HG03469 (cell line): ENCODE measurements at regions not wholly inside any gene's neighbourhood (a gene's known extent, or its start where the extent isn't known, plus 50 kb on each side); places are given as distances from the start of the nearest gene placed in this dataset.
"Not testable (repeated sequence)": the region's sequence is repeated elsewhere in the genome, so short reads cannot be mapped to it uniquely, and the experiment has no call there.

Source experiments
- ATAC-seq: cut with Tn5 transposase; IDR thresholded peaks from one replicate; pipeline ENCODE4 v1.9.1; 2021; ENCODE audit warnings: mild to moderate bottlenecking, moderate library complexity, moderate number of reproducible peaks; ENCODE audit not compliant: unreplicated experiment

- no peak for ATAC-seq
Observed at GRCh38 chr2:236346366-236346765, 82.2 kb upstream of the ASB18 start.

- no peak for ATAC-seq
Observed at GRCh38 chr2:236348279-236348678, 84.1 kb upstream of the ASB18 start.

- ATAC-seq, result no peak
Observed at GRCh38 chr2:236348976-236349375, 84.8 kb upstream of the ASB18 start.

- ATAC-seq, result no peak
Observed at GRCh38 chr2:236350426-236350825, 86.2 kb upstream of the ASB18 start.

GRCh38 chr2:236351966-236352525 lies 87.8 kb upstream of the ASB18 start:
- no peak for ATAC-seq

- ATAC-seq, result no peak
Observed at GRCh38 chr2:236352761-236353593, 88.8 kb upstream of the ASB18 start.

- ATAC-seq, result no peak
Observed at GRCh38 chr2:236353594-236353942, 89.4 kb upstream of the ASB18 start.

- no peak for ATAC-seq
Observed at GRCh38 chr2:236354056-236354940, 90.1 kb upstream of the ASB18 start.

- no peak for ATAC-seq
Observed at GRCh38 chr2:236354973-236355595, 90.9 kb upstream of the ASB18 start.

GRCh38 chr2:236355911-236356310 lies 91.7 kb upstream of the ASB18 start:
- no peak for ATAC-seq

- not testable (repeated sequence) for ATAC-seq
Observed at GRCh38 chr2:236356321-236356720, 92.1 kb upstream of the ASB18 start.

GRCh38 chr2:236358482-236358881 lies 94.3 kb upstream of the ASB18 start:
- not testable (repeated sequence) for ATAC-seq

GRCh38 chr2:236359426-236360045 lies 95.3 kb upstream of the ASB18 start:
- ATAC-seq, result no peak

GRCh38 chr2:236360496-236360895 lies 96.3 kb upstream of the ASB18 start:
- ATAC-seq, result no peak

GRCh38 chr2:236363711-236364277 lies 99.6 kb upstream of the ASB18 start:
- ATAC-seq, result no peak

- no peak for ATAC-seq
Observed at GRCh38 chr2:236365258-236366048, 101.2 kb upstream of the ASB18 start.

GRCh38 chr2:236366049-236366387 lies 101.8 kb upstream of the ASB18 start:
- no peak for ATAC-seq

- ATAC-seq, result no peak
Observed at GRCh38 chr2:236366397-236366796, 102.2 kb upstream of the ASB18 start.

- no peak for ATAC-seq
Observed at GRCh38 chr2:236367506-236368289, 103.5 kb upstream of the ASB18 start.
